H1 (cell line): ENCODE measurements at regions not wholly inside any gene's neighbourhood (a gene's known extent, or its start where the extent isn't known, plus 50 kb on each side); places are given as distances from the start of the nearest gene placed in this dataset.

Source experiments
- CTCF ChIA-PET: fragments of 300-600 bp; sonication (Branson Sonifier 250); formaldehyde crosslinking; loops from one replicate; lab custom pipeline; 2021; ENCODE audit not compliant: partially characterized antibody; lab: Charles Lee
- POLR2A ChIA-PET: fragments of 300-600 bp; sonication (Branson Sonifier 250); formaldehyde crosslinking; loops from one replicate; lab custom pipeline; 2021; ENCODE audit warnings: inconsistent platforms; ENCODE audit not compliant: partially characterized antibody; lab: Charles Lee
- DNase-seq, 2 experiments: peaks; one replicate each; pipeline versions ENCODE4 v3.0.0 to v3.0.0-alpha.2; 2010 to 2022; ENCODE audit warnings: low spot score in 2 of 2, low read depth in 1 of 2, mixed read lengths in 1 of 2
- FAIRE-seq: peaks from 2 replicates; lab custom pipeline; 2011; peaks lifted over from hg19 to GRCh38; lab: Jason Lieb, UNC
- H2AFZ ChIP-seq: 2 replicates; pipeline ENCODE4 v1.8.1; 2012; ENCODE audit warnings: low read length, inconsistent platforms
- H2AK5ac ChIP-seq: 2 replicates; pipeline ENCODE4 v1.6.1; 2013; ENCODE audit warnings: low read depth, low read length
- H2BK120ac ChIP-seq: replicated peaks from 2 replicates; pipeline ENCODE3; 2013; ENCODE audit warnings: low read depth, low read length, inconsistent platforms
- H2BK12ac ChIP-seq: 2 replicates; pipeline ENCODE4 v1.6.1; 2013; ENCODE audit warnings: low read depth, low read length
- H2BK15ac ChIP-seq: 2 replicates; pipeline ENCODE4 v1.6.1; 2013; ENCODE audit warnings: low read length
- H2BK20ac ChIP-seq: 2 replicates; pipeline ENCODE4 v1.6.1; 2013; ENCODE audit warnings: low read length
- H2BK5ac ChIP-seq: 2 replicates; pipeline ENCODE4 v1.6.1; 2013; ENCODE audit warnings: low read depth, low read length
- H3K14ac ChIP-seq: 2 replicates; pipeline ENCODE4 v1.6.1; 2013; ENCODE audit warnings: inconsistent platforms; ENCODE audit not compliant: insufficient read length
- H3K18ac ChIP-seq: 2 replicates; pipeline ENCODE4 v1.6.1; 2013; ENCODE audit warnings: low read length; ENCODE audit errors: extremely low read depth
- H3K23ac ChIP-seq: 2 replicates; pipeline ENCODE4 v1.6.1; 2013; ENCODE audit warnings: inconsistent platforms; ENCODE audit not compliant: insufficient read length
- H3K23me2 ChIP-seq: 2 replicates; pipeline ENCODE4 v1.6.1; 2013; ENCODE audit warnings: low read depth, low read length
- H3K27ac ChIP-seq: 2 replicates; pipeline ENCODE4 v1.6.1; 2011; ENCODE audit warnings: low read depth, low read length, inconsistent platforms
- H3K27me3 ChIP-seq, 4 experiments: replicated peaks in 1 of 4; 1 replicate in 1 of 4; 2 replicates in 3 of 4; pipeline versions ENCODE4 v1.6.1 to v1.8.1; 2011 to 2013; ENCODE audit warnings: low read length in 3 of 4, mild to moderate bottlenecking in 3 of 4, inconsistent platforms in 2 of 4, mixed read lengths in 2 of 4, moderate library complexity in 1 of 4; ENCODE audit not compliant: control insufficient read depth in 3 of 4, insufficient read depth in 3 of 4; ENCODE audit errors: extremely low read depth in 1 of 4
- H3K36me3 ChIP-seq, 4 experiments: 2 replicates each; pipeline versions ENCODE4 v1.6.1 to v1.8.1; 2011 to 2013; ENCODE audit warnings: mild to moderate bottlenecking in 4 of 4, low read length in 3 of 4, moderate library complexity in 2 of 4, control low read depth in 1 of 4, inconsistent platforms in 1 of 4; ENCODE audit not compliant: insufficient read depth in 4 of 4, control insufficient read depth in 2 of 4
- H3K4ac ChIP-seq: replicated peaks from 2 replicates; pipeline ENCODE3; 2013; ENCODE audit warnings: low read length, low read depth, mixed read lengths, inconsistent platforms; ENCODE audit not compliant: insufficient read length
- H3K4me1 ChIP-seq, 4 experiments: replicated peaks in 1 of 4; 1 replicate in 1 of 4; 2 replicates in 3 of 4; pipeline versions ENCODE4 v1.6.1 to v1.8.1; 2011 to 2013; ENCODE audit warnings: low read length in 3 of 4, inconsistent platforms in 2 of 4, mixed read lengths in 1 of 4; ENCODE audit not compliant: insufficient read depth in 4 of 4, control insufficient read depth in 3 of 4
- H3K4me2 ChIP-seq, 2 experiments: 2 replicates each; pipeline versions ENCODE4 v1.6.1 to v1.8.1; 2011 to 2013; ENCODE audit warnings: low read depth in 2 of 2, low read length in 2 of 2, control low read depth in 1 of 2, inconsistent platforms in 1 of 2, mild to moderate bottlenecking in 1 of 2; ENCODE audit not compliant: insufficient read depth in 1 of 2
- H3K4me3 ChIP-seq, 4 experiments: fragments of 200-600, 300-600 bp in 1 of 4; sonication (generic), shearing (Covaris generic), sonication (Bioruptor Twin) in 1 of 4; 2 replicates each; pipeline versions ENCODE4 v1.5.1 to v1.8.1; 2011 to 2016; ENCODE audit warnings: low read length in 4 of 4, low read depth in 3 of 4, control low read depth in 2 of 4, inconsistent platforms in 2 of 4, mild to moderate bottlenecking in 2 of 4, mixed read lengths in 1 of 4, moderate library complexity in 1 of 4; ENCODE audit not compliant: insufficient read depth in 2 of 4; ENCODE audit errors: extremely low read depth in 1 of 4
- H3K56ac ChIP-seq: replicated peaks from 2 replicates; pipeline ENCODE3; 2013; ENCODE audit warnings: low read depth, mild to moderate bottlenecking, mixed read lengths, low read length, inconsistent platforms; ENCODE audit not compliant: insufficient read length
- H3K79me1 ChIP-seq: 2 replicates; pipeline ENCODE4 v1.6.1; 2013; ENCODE audit warnings: low read depth, low read length, control low read depth
- H3K79me2 ChIP-seq, 2 experiments: 2 replicates each; pipeline versions ENCODE4 v1.6.1 to v1.8.1; 2012 to 2013; ENCODE audit warnings: low read length in 2 of 2, mild to moderate bottlenecking in 2 of 2, inconsistent platforms in 1 of 2; ENCODE audit not compliant: insufficient read depth in 2 of 2, control insufficient read depth in 1 of 2
- H3K9ac ChIP-seq, 4 experiments: replicated peaks in 1 of 4; 1 replicate in 1 of 4; 2 replicates in 3 of 4; pipeline versions ENCODE4 v1.6.1 to v1.8.1; 2011 to 2013; ENCODE audit warnings: low read depth in 3 of 4, low read length in 3 of 4, control low read depth in 2 of 4, mild to moderate bottlenecking in 2 of 4, moderate library complexity in 2 of 4, inconsistent platforms in 1 of 4; ENCODE audit errors: extremely low read depth in 1 of 4
- H3K9me3 ChIP-seq, 2 experiments: 2 replicates each; pipeline versions ENCODE4 v1.6.1 to v1.8.1; 2012 to 2013; ENCODE audit warnings: mild to moderate bottlenecking in 2 of 2, moderate library complexity in 2 of 2, control low read depth in 1 of 2, inconsistent platforms in 1 of 2, low read depth in 1 of 2, low read length in 1 of 2, mixed read lengths in 1 of 2; ENCODE audit not compliant: insufficient read depth in 2 of 2
- H4K20me1 ChIP-seq, 2 experiments: replicated peaks in 1 of 2; 2 replicates each; pipeline versions ENCODE3 to v1.8.1; 2011 to 2013; ENCODE audit warnings: inconsistent platforms in 2 of 2, low read length in 2 of 2, mild to moderate bottlenecking in 1 of 2; ENCODE audit not compliant: insufficient read depth in 2 of 2, control insufficient read depth in 1 of 2
- H4K5ac ChIP-seq: 2 replicates; pipeline ENCODE4 v1.6.1; 2013; ENCODE audit warnings: low read length, low read depth, mixed read lengths, inconsistent platforms; ENCODE audit not compliant: insufficient read length
- H4K8ac ChIP-seq: 2 replicates; pipeline ENCODE4 v1.8.0; 2013; ENCODE audit warnings: mild to moderate bottlenecking, moderate library complexity, low read length, inconsistent platforms; ENCODE audit not compliant: insufficient read depth; ENCODE audit errors: extremely low read depth
- H4K91ac ChIP-seq: replicated peaks from 2 replicates; pipeline ENCODE3; 2013; ENCODE audit warnings: low read length, mixed read lengths, inconsistent platforms; ENCODE audit not compliant: insufficient read length
- CEBPB ChIP-seq: IDR thresholded peaks from 2 replicates; pipeline ENCODE4 v1.6.1; 2012; ENCODE audit warnings: low read depth, low read length
- EGR1 ChIP-seq: IDR thresholded peaks from 2 replicates; pipeline ENCODE4 v1.6.1; 2011; ENCODE audit warnings: low read depth, low read length, borderline replicate concordance
- EP300 ChIP-seq, 2 experiments: IDR thresholded peaks; 1 replicate in 1 of 2; 2 replicates in 1 of 2; pipeline ENCODE4 v1.6.1; 2011 to 2012; ENCODE audit warnings: low read depth in 2 of 2, low read length in 2 of 2, mild to moderate bottlenecking in 2 of 2, borderline replicate concordance in 1 of 2, inconsistent platforms in 1 of 2, moderate library complexity in 1 of 2
- EZH2 ChIP-seq: fragments of 200-600 bp; sonication (generic); IDR thresholded peaks from 2 replicates; pipeline ENCODE4 v1.7.1; 2012; ENCODE audit warnings: low read depth, mild to moderate bottlenecking, moderate library complexity, low read length, inconsistent platforms; ENCODE audit not compliant: severe bottlenecking
- HDAC2 ChIP-seq, 2 experiments: fragments of 300-600 bp in 1 of 2; sonication (generic) in 1 of 2; IDR thresholded peaks; 2 replicates each; pipeline ENCODE4 v1.6.1; 2011 to 2012; ENCODE audit warnings: low read depth in 2 of 2, low read length in 2 of 2, mild to moderate bottlenecking in 2 of 2, moderate library complexity in 2 of 2, borderline replicate concordance in 1 of 2, inconsistent platforms in 1 of 2
- JUN ChIP-seq: IDR thresholded peaks from 2 replicates; pipeline ENCODE4 v1.6.1; 2011; ENCODE audit warnings: low read depth, mild to moderate bottlenecking, improper control_type of control experiment, low read length
- KDM1A ChIP-seq: fragments of 200-600, 300-600 bp; sonication (generic); IDR thresholded peaks from 2 replicates; pipeline ENCODE4 v1.7.1; 2016; ENCODE audit warnings: mild to moderate bottlenecking, low read length, borderline replicate concordance
- MAFK ChIP-seq: IDR thresholded peaks from 2 replicates; pipeline ENCODE4 v1.6.1; 2012; ENCODE audit warnings: low read depth, mild to moderate bottlenecking, improper control_type of control experiment, low read length
- POLR2AphosphoS5 ChIP-seq: IDR thresholded peaks from 2 replicates; pipeline ENCODE4 v1.6.1; 2011; ENCODE audit warnings: low read depth, low read length
- RAD21 ChIP-seq, 2 experiments: IDR thresholded peaks in 1 of 2; conservative IDR thresholded peaks in 1 of 2; 2 replicates each; pipeline ENCODE4 v1.6.1; 2011; ENCODE audit warnings: low read depth in 2 of 2, low read length in 2 of 2, improper control_type of control experiment in 1 of 2, inconsistent platforms in 1 of 2, mild to moderate bottlenecking in 1 of 2, moderate library complexity in 1 of 2
- TAF7 ChIP-seq: optimal IDR thresholded peaks from 2 replicates; pipeline ENCODE3; 2011; ENCODE audit warnings: low read depth, mild to moderate bottlenecking, inconsistent platforms, low read length, moderate library complexity, borderline replicate concordance
- WGBS, 2 experiments: shearing (Covaris generic) in 1 of 2; methylation state at CpG; one replicate each; pipeline versions ENCODE4 v1.1.6 to v1.1.7; 2013 to 2015; ENCODE audit warnings: low lambda C conversion rate in 2 of 2, mixed read lengths in 2 of 2, inconsistent platforms in 1 of 2, low coverage in 1 of 2, missing lambda C conversion rate in 1 of 2; ENCODE audit not compliant: insufficient replicate concordance in 2 of 2, insufficient coverage in 1 of 2, insufficient read length in 1 of 2; ENCODE audit errors: extremely low coverage in 1 of 2, missing lambda C conversion rate in 1 of 2; 5-methylcytosine and 5-hydroxymethylcytosine counted together

- H2BK20ac ChIP-seq = no peak overlapping the region
- no peak overlapping the region for H2BK12ac ChIP-seq
- 91% methylated on average over 11 of the region's 11 CpGs; no CpG with 5 or more reads in 1 of the 2 experiments for WGBS, 2 experiments
- no peak for FAIRE-seq
- no peak overlapping the region for H2AK5ac ChIP-seq
- no peaks in the 10 kb centered on the region for H3K79me2 ChIP-seq
- no peak overlapping the region for H4K91ac ChIP-seq
- H4K8ac ChIP-seq = no peak overlapping the region
- no peaks in the 10 kb centered on the region for H3K4me1 ChIP-seq
- no peak overlapping the region for H3K14ac ChIP-seq
- H2BK5ac ChIP-seq = no peak overlapping the region
- H3K79me1 ChIP-seq = no peaks in the 10 kb centered on the region
- ChIA-PET CTCF (interaction anchor here (3.5 kb wide), 1 partner anchor 12 kb away, joined by 18 read pairs; no protein-coding TSS in a partner anchor), POLR2A (interaction anchor here (0.7 kb wide), 1 partner anchor 41 kb away, joined by 3 read pairs; no protein-coding TSS in a partner anchor)
- no peak overlapping the region for H2BK120ac ChIP-seq
- no peak for DNase-seq
- no peak overlapping the region for H3K23ac ChIP-seq
- H3K36me3 ChIP-seq = no peaks in the 10 kb centered on the region
- no peaks in the 10 kb centered on the region for H4K20me1 ChIP-seq
- no peaks in the 10 kb centered on the region for H3K9me3 ChIP-seq
- H3K9ac ChIP-seq = no peak overlapping the region
- no peak overlapping the region for H3K4ac ChIP-seq
- no peaks in the 10 kb centered on the region for H3K23me2 ChIP-seq
- H3K27me3 ChIP-seq = no peaks in the 10 kb centered on the region
- no peak overlapping the region for H3K18ac ChIP-seq
- H3K4me2 ChIP-seq = no peak overlapping the region
- no peak overlapping the region for H2BK15ac ChIP-seq
- no peak overlapping the region for H3K27ac ChIP-seq
- H4K5ac ChIP-seq = no peak overlapping the region
- H3K56ac ChIP-seq = no peak overlapping the region
- no peak overlapping the region for H3K4me3 ChIP-seq
- H2AFZ ChIP-seq = no peak overlapping the region
- TF ChIP-seq HDAC2 (IDR thresholded peaks at IDR 0.05; ENCODE audit: borderline replicate concordance in 1 of 2, low read depth in 2 of 2, low read length in 2 of 2) = no peak
- no peak for TF ChIP-seq EGR1
- TF ChIP-seq POLR2AphosphoS5 = no peak
- TF ChIP-seq JUN = no peak
- no peak for TF ChIP-seq CEBPB
- no peak for TF ChIP-seq EP300 (IDR thresholded peaks at IDR 0.05; ENCODE audit: borderline replicate concordance in 1 of 2, low read depth in 2 of 2, low read length in 2 of 2)
- TF ChIP-seq KDM1A = no peak
- no peak for TF ChIP-seq TAF7
- TF ChIP-seq RAD21 (IDR thresholded peaks at IDR 0.05 in 1 of 2, conservative IDR thresholded peaks at IDR 0.05 in 1 of 2; ENCODE audit: low read depth in 2 of 2, low read length in 2 of 2) = no peak
- TF ChIP-seq MAFK = no peak
- no peak for TF ChIP-seq EZH2
Measured at GRCh38 chr7:117982071-117983055, 109.1 kb upstream of the CTTNBP2 start.
